ENCODE measurements at regions not wholly inside any gene's neighbourhood (a gene's known extent, or its start where the extent isn't known, plus 50 kb on each side); places are given as distances from the start of the nearest gene placed in this dataset.

DNA sequence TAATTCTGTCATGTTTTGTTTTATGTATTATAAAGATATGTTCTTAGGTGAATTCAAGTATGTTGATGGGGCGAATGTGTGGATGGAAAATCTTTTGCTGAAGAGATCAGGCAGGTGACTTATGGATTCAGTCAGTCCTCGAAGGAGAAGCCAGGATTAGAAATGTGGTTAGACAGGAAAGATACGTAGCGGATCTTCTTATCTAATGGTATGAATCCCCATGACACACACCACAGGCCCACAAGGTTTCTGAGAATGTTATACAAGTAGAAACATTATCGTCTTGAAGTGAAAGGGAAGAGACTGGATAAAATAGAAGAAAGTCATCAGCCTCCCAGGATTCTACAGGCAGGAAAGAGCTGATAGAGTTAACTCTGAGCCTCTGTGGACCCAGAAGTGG is 69.0 kb upstream of the RFXAP start:
- no peak overlapping the region for H3K4me3 ChIP-seq (ENCODE audit: low read depth, low read length)
- TF ChIP-seq, protein P1, sequence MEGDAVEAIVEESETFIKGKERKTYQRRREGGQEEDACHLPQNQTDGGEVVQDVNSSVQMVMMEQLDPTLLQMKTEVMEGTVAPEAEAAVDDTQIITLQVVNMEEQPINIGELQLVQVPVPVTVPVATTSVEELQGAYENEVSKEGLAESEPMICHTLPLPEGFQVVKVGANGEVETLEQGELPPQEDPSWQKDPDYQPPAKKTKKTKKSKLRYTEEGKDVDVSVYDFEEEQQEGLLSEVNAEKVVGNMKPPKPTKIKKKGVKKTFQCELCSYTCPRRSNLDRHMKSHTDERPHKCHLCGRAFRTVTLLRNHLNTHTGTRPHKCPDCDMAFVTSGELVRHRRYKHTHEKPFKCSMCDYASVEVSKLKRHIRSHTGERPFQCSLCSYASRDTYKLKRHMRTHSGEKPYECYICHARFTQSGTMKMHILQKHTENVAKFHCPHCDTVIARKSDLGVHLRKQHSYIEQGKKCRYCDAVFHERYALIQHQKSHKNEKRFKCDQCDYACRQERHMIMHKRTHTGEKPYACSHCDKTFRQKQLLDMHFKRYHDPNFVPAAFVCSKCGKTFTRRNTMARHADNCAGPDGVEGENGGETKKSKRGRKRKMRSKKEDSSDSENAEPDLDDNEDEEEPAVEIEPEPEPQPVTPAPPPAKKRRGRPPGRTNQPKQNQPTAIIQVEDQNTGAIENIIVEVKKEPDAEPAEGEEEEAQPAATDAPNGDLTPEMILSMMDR (IDR thresholded peaks at IDR 0.05; ENCODE audit: insufficient read depth, low read depth, low read length) = no peak
- DNase-seq (ENCODE audit: low read depth) = no peak

DNA sequence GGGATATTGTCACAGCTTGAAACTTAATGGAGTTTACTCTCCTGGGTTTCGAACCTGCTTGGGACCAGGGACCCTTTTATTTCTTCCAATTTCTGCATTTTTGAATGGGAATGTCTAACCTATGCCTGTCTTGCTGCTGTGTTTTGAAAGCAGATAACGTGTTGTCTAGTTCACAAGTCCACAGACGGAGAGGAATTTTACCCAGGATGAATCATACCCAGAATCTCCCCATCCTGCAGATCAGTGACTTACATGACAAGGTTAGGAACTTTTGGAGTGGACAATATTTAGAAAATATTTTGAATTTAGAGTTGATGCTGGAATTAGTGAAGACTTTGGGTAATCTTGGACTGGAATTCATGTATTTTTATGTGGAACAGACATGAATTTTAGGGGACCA is 68.6 kb upstream of the RFXAP start:
- H3K4me3 ChIP-seq (ENCODE audit: low read depth, low read length) = no peak overlapping the region
- DNase-seq (ENCODE audit: low read depth) = no peak
- TF ChIP-seq, protein P1 (IDR thresholded peaks at IDR 0.05; ENCODE audit: insufficient read depth, low read depth, low read length) = no peak

DNA sequence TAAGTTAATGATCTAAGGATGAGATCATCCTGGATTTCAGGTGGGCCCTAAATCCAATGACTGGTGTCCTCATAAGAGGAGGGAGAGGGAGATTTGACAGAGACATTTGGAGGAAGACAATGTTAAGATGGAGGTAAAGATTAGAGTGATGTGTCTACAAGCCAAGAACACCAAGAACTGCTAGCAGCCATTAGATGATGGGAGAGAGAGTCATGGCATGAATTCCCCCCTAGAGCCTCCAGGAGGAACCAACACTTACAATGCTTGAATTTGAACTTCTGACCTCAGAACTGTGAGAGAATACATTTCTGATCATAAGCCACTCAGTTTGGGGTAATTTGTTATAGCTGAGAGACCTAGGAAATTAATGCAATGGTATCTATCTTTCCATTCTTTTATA is 68.1 kb upstream of the RFXAP start:
- DNase-seq (ENCODE audit: low read depth) = no peak
- no peak overlapping the region for H3K4me3 ChIP-seq (ENCODE audit: low read depth, low read length)
- TF ChIP-seq, protein P1 (IDR thresholded peaks at IDR 0.05; ENCODE audit: insufficient read depth, low read depth, low read length) = no peak

DNA sequence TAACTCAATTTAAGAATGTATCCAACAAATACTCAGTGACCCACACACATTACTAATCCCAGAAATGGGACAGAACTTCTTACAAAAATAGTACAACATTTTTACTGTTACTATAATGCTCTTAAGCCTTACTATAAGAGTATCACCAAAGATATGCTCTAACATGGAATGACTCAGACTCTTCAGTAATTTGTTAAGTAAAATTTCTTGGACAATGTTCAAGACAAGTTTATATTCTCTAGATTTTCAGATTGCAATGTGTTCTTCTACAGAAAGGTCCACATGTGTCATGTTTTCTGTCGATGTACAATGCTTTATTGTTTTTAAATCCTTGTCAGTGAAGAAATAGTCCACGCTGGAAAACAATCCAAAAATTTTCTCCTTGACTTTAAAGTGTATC is 66.3 kb upstream of the RFXAP start:
- TF ChIP-seq, protein P1 (IDR thresholded peaks at IDR 0.05; ENCODE audit: insufficient read depth, low read depth, low read length) = no peak
- DNase-seq (ENCODE audit: low read depth) = no peak
- H3K4me3 ChIP-seq (ENCODE audit: low read depth, low read length) = no peak overlapping the region

DNA sequence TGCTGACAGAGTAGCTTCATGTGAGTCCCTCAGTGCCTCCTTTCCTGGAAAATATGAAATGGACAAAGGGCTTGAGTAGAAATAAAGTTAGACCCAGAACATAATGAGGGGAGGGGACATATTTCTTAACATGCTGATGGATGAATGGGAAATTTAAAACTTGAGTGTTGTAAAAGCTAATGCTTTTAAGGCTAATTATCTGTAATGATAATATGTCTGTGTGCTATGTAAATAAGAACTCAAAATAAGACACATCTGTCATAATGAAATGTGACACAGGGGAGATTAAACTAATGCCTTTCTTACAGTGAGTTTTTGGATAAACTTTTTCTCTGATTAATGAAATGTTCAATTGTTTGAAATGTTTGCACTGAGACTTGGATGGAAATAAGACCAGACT is 65.8 kb upstream of the RFXAP start:
- no peak overlapping the region for H3K4me3 ChIP-seq (ENCODE audit: low read depth, low read length)
- no peak for DNase-seq (ENCODE audit: low read depth)
- TF ChIP-seq, protein P1 (IDR thresholded peaks at IDR 0.05; ENCODE audit: insufficient read depth, low read depth, low read length) = no peak

DNA sequence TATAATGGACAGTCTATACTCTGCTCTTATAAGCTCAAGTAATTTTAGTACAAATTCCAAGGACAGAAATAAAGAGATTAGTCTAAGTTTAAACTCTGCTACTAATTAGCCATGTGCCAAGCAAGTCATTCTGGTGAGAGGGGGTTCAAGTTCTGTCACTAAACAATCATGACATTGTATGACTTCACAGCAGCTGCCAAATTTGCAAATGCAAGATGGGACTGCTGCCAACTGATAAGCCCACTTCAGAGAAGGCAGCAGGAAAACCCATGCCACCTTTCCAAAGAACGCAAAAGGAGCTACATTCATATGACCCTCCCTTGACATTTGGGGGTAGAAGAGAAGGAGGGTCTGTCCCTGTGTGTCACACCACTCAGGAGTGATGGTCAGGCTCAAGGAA is 60.7 kb upstream of the RFXAP start:
- no peak for DNase-seq (ENCODE audit: low read depth)
- TF ChIP-seq, protein P1 (IDR thresholded peaks at IDR 0.05; ENCODE audit: insufficient read depth, low read depth, low read length) = no peak
- H3K4me3 ChIP-seq (ENCODE audit: low read depth, low read length) = no peak overlapping the region

DNA sequence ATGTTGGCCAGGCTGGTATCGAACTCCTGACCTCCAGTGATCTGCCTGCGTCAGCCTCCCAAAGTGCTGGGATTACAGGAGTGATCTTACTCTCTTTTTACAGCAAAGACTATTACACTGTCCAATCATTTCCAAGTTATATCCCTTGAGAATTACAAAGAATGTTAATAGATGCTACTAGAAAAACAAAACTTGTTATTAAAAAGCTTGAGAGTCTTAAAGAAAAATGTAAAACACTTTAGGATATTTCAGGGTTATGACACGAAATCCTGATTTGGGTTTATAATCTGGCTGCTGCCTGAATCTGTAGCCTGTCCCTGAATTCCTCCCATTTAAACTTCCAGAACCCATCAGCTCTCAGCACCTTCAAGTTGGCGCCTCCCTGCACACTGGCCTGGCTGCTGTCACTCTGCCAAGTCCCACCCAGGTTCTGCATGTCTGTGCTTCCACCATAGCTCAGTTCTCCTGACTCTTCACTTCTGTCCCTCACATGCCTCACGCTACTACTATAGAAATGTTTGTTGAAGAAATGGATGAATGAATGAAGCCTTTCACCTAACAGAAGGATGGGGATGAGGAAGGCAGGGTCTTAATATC is 55.8 kb upstream of the RFXAP start:
- TF ChIP-seq, protein P1 (IDR thresholded peaks at IDR 0.05; ENCODE audit: insufficient read depth, low read depth, low read length) = no peak
- no peak for DNase-seq (ENCODE audit: low read depth)
- H3K4me3 ChIP-seq (ENCODE audit: low read depth, low read length) = no peak overlapping the region

All from fibroblast of villous mesenchyme (primary cell).